ENCODE measurements at regions not wholly inside any gene's neighbourhood (a gene's known extent, or its start where the extent isn't known, plus 50 kb on each side); places are given as distances from the start of the nearest gene placed in this dataset. TPM values are rescaled to one million over a fixed set of nuclear protein-coding genes. Genes with fewer than 3 reads are reported as not detected.

- TF ChIP-seq, protein P1, sequence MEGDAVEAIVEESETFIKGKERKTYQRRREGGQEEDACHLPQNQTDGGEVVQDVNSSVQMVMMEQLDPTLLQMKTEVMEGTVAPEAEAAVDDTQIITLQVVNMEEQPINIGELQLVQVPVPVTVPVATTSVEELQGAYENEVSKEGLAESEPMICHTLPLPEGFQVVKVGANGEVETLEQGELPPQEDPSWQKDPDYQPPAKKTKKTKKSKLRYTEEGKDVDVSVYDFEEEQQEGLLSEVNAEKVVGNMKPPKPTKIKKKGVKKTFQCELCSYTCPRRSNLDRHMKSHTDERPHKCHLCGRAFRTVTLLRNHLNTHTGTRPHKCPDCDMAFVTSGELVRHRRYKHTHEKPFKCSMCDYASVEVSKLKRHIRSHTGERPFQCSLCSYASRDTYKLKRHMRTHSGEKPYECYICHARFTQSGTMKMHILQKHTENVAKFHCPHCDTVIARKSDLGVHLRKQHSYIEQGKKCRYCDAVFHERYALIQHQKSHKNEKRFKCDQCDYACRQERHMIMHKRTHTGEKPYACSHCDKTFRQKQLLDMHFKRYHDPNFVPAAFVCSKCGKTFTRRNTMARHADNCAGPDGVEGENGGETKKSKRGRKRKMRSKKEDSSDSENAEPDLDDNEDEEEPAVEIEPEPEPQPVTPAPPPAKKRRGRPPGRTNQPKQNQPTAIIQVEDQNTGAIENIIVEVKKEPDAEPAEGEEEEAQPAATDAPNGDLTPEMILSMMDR (IDR thresholded peaks at IDR 0.05): no peak
- ChIA-PET CTCF (no interaction called here), POLR2A (no interaction called here)
- H3K9me3 ChIP-seq (ENCODE audit: control insufficient read depth in 1 of 2, insufficient read depth in 1 of 2, low read length in 2 of 2): no peaks in the 10 kb centered on the region
- Mint-ChIP-seq H3K4me1 (ENCODE audit: low read depth) (no peaks in the 10 kb centered on the region), H3K4me3 (no peak overlapping the region), H3K36me3 (ENCODE audit: low read depth) (no peaks in the 10 kb centered on the region), H3K27me3 (no peaks in the 10 kb centered on the region), H3K27ac (no peak overlapping the region), H3K9me3 (no peaks in the 10 kb centered on the region)
- no peak overlapping the region for H3K4me3 ChIP-seq (ENCODE audit: low read length)
- no peak for ATAC-seq (ENCODE audit: poor library complexity)
- no peaks in the 10 kb centered on the region for H3K4me1 ChIP-seq (ENCODE audit: insufficient read depth, low read length)
- no peaks in the 10 kb centered on the region for H3K27me3 ChIP-seq (ENCODE audit: control insufficient read depth in 1 of 2, insufficient read depth in 2 of 2, low read length in 2 of 2)
- DNase-seq: no peak
- no peaks in the 10 kb centered on the region for H3K36me3 ChIP-seq (ENCODE audit: insufficient read depth, low read length)
- intact Hi-C loops (cut with DNase I, micrococcal nuclease): no loop called here
- no peak overlapping the region for H3K27ac ChIP-seq (ENCODE audit: low read depth in 1 of 2, low read length in 2 of 2)
These were observed 62.3 kb upstream of the DPYD start for GRCh38 chr1:97983126-97983525.

DNA sequence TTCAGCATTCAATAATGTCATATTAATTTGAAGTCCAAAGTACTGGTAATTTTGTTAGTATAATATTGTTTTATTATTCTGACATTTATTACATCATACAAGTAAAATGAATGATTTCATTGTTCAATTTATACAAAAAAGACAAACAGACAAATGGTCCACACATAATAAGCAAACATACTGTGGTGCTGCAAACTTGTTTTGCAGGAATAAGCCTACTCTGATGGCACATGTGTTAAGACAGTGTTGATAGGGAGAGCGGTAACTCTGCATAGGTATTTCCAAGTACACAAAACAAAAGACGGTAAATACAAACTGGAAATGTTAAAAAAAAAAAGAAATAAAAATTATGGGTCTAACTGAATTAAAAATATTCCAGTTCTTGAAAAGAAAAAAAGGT lies 59.7 kb upstream of the DPYD start:
- H3K27me3 ChIP-seq (ENCODE audit: control insufficient read depth in 1 of 2, insufficient read depth in 2 of 2, low read length in 2 of 2): no peaks in the 10 kb centered on the region

DNA sequence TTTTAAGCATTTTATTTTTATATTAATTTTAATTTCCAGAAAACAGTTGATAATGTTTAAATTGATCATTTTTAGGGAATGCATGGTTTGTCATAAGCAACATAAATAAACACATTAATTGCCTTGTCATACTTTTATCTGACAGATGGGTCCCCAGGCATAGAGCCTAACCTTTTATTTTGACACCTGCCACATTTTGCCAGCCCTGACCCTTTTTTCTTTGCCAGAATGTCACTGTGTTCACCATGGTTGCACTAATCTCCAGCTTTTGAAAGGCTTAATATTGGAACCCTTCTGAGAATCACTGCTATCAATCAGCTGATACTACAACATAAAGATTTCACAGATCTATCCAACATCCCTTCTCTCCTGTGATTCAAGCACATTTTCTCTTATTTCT lies 56.0 kb upstream of the DPYD start:
- Mint-ChIP-seq H3K36me3 (ENCODE audit: low read depth) (no peaks in the 10 kb centered on the region), H3K4me3 (no peak overlapping the region), H3K27me3 (peaks cover 5% of the 10 kb centered on the region), H3K27ac (no peak overlapping the region), H3K9me3 (no peaks in the 10 kb centered on the region), H3K4me1 (ENCODE audit: low read depth) (no peaks in the 10 kb centered on the region)
- POLR2A ChIA-PET: interaction anchor here (2.1 kb wide), 1 partner anchor 56 kb away, joined by 5 read pairs; the partner anchor contains the start of gene DPYD
- TF ChIP-seq, protein P1 (IDR thresholded peaks at IDR 0.05): no peak
- H3K9me3 ChIP-seq (ENCODE audit: control insufficient read depth in 1 of 2, insufficient read depth in 1 of 2, low read length in 2 of 2): no peaks in the 10 kb centered on the region
- no peak for DNase-seq
- H3K27me3 ChIP-seq (ENCODE audit: control insufficient read depth in 1 of 2, insufficient read depth in 2 of 2, low read length in 2 of 2): no peaks in the 10 kb centered on the region
- no peak for ATAC-seq (ENCODE audit: poor library complexity)
- H3K36me3 ChIP-seq (ENCODE audit: insufficient read depth, low read length): no peaks in the 10 kb centered on the region
- no peak overlapping the region for H3K27ac ChIP-seq (ENCODE audit: low read depth in 1 of 2, low read length in 2 of 2)
- CTCF ChIA-PET: no interaction called here
- H3K4me3 ChIP-seq (ENCODE audit: low read length): no peak overlapping the region
- intact Hi-C loops (cut with DNase I, micrococcal nuclease): no loop called here
- H3K4me1 ChIP-seq (ENCODE audit: insufficient read depth, low read length): no peaks in the 10 kb centered on the region

More for the DNA sequence above, 59.7 kb upstream of the DPYD start:
- no peak overlapping the region for H3K27ac ChIP-seq (ENCODE audit: low read depth in 1 of 2, low read length in 2 of 2)
- no peak overlapping the region for H3K4me3 Mint-ChIP-seq
- TF ChIP-seq, protein P1 (IDR thresholded peaks at IDR 0.05): no peak
- no peaks in the 10 kb centered on the region for H3K36me3 Mint-ChIP-seq (ENCODE audit: low read depth)
- ATAC-seq (ENCODE audit: poor library complexity) (no peak), DNase-seq (no peak)
- intact Hi-C loops (cut with DNase I, micrococcal nuclease): no loop called here
- H3K9me3 ChIP-seq (ENCODE audit: control insufficient read depth in 1 of 2, insufficient read depth in 1 of 2, low read length in 2 of 2): no peaks in the 10 kb centered on the region
- no peak overlapping the region for H3K4me3 ChIP-seq (ENCODE audit: low read length)
- H3K27ac Mint-ChIP-seq: no peak overlapping the region
- H3K4me1 Mint-ChIP-seq (ENCODE audit: low read depth): no peaks in the 10 kb centered on the region
- POLR2A ChIA-PET: no interaction called here
- no peaks in the 10 kb centered on the region for H3K4me1 ChIP-seq (ENCODE audit: insufficient read depth, low read length)
- H3K27me3 Mint-ChIP-seq: no peaks in the 10 kb centered on the region
- H3K9me3 Mint-ChIP-seq: no peaks in the 10 kb centered on the region
- H3K36me3 ChIP-seq (ENCODE audit: insufficient read depth, low read length): no peaks in the 10 kb centered on the region
- CTCF ChIA-PET: no interaction called here

Small RNA genes lying in the stretch of these regions (microRNA-seq; reads per million reads assigned to microRNA genes)
- not detected for gene MIR2682 (ENCODE audit: borderline microRNAs expressed, borderline replicate concordance)

All from CD4-positive, alpha-beta T cell (primary cell).